ENCODE measurements at regions not wholly inside any gene's neighbourhood (a gene's known extent, or its start where the extent isn't known, plus 50 kb on each side); places are given as distances from the start of the nearest gene placed in this dataset.
A peak's percentile ranks its signal among the peaks of the same experiment; 100 is the strongest.

DNA sequence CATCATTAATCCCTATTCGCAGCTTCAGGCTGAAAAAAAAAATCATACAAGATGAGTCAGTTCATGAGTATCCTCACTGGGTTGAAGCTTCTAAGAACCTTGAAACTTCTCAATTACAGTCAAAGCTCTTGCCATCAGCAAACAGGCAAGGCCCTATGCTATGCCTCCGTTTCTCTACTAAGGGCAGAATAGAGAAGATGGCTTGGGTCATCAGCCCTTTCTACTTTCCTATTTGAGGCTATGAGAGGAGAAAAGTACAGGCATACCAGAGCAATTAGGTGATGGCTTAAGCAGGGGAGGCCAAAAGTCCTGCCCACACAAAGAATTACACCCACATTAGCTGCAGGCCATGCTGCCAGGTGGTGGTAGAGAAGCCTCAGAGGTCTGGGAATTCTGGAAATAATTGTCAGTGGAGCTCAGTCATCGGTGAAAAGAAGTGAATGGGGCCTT lies 89.0 kb downstream of the MRPL46 start:
- Histone ChIP-seq H3K9ac (ENCODE audit: insufficient read length, low read depth) (no peak overlapping the region), H3K36me3 (ENCODE audit: insufficient read depth, insufficient read length, low read length) (no peaks in the 10 kb centered on the region), H3K4me3 (ENCODE audit: insufficient read length, low read depth) (no peak overlapping the region), H3K9me3 (ENCODE audit: insufficient read depth, low read length) (peaks cover 6% of the 10 kb centered on the region; the same call in 1 of the 2 replicates), H3K27me3 (ENCODE audit: insufficient read depth, insufficient read length) (no peaks in the 10 kb centered on the region), H3K4me1 (ENCODE audit: insufficient read depth, insufficient read length) (no peaks in the 10 kb centered on the region)
- DNase-seq (ENCODE audit: low read depth, low spot score): no peak
- TF ChIP-seq SUZ12 (IDR thresholded peaks at IDR 0.05; ENCODE audit: extremely low read depth, insufficient read depth, insufficient read length): no peak
- TF ChIP-seq YY1 (IDR thresholded peaks at IDR 0.05; ENCODE audit: insufficient read depth, insufficient read length): no peak
- TF ChIP-seq ZNF274 (IDR thresholded peaks at IDR 0.05; ENCODE audit: low read depth, low read length): no peak

DNA sequence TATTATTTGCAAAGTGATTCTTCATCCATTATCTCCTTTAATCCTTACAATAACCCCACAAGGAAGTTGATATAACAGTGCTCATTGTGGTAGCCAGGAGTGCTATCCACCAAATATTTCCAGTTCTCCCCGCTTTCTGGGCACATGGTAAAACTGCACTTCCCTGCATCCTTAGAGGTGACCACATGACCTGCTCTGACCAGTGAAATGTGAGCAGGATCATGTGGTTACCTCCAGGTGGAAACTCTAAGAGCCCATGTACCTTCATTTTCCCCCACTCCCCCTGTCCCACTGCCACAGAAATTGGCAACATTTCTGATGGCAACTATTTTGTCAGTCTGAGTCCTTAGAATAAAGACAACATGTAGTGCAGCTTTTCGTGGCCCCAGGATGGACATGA lies 89.7 kb downstream of the MRPL46 start:
- TF ChIP-seq SUZ12 (IDR thresholded peaks at IDR 0.05; ENCODE audit: extremely low read depth, insufficient read depth, insufficient read length) (no peak), YY1 (IDR thresholded peaks at IDR 0.05; ENCODE audit: insufficient read depth, insufficient read length) (no peak), ZNF274 (IDR thresholded peaks at IDR 0.05; ENCODE audit: low read depth, low read length) (no peak)
- Histone ChIP-seq H3K9me3 (ENCODE audit: insufficient read depth, low read length) (peaks cover 6% of the 10 kb centered on the region; the same call in 1 of the 2 replicates), H3K4me3 (ENCODE audit: insufficient read length, low read depth) (no peak overlapping the region), H3K9ac (ENCODE audit: insufficient read length, low read depth) (no peak overlapping the region), H3K27me3 (ENCODE audit: insufficient read depth, insufficient read length) (no peaks in the 10 kb centered on the region), H3K36me3 (ENCODE audit: insufficient read depth, insufficient read length, low read length) (no peaks in the 10 kb centered on the region), H3K4me1 (ENCODE audit: insufficient read depth, insufficient read length) (no peaks in the 10 kb centered on the region)
- no peak for DNase-seq (ENCODE audit: low read depth, low spot score)

GRCh38 chr15:88376574-88377174 lies 90.5 kb downstream of the MRPL46 start:
- no peak overlapping the region for H3K4me3 ChIP-seq (ENCODE audit: insufficient read length, low read depth)
- peaks cover 6% of the 10 kb centered on the region; the same call in 1 of the 2 replicates for H3K9me3 ChIP-seq (ENCODE audit: insufficient read depth, low read length)
- H3K36me3 ChIP-seq (ENCODE audit: insufficient read depth, insufficient read length, low read length): no peaks in the 10 kb centered on the region
- TF ChIP-seq SUZ12 (IDR thresholded peaks at IDR 0.05; ENCODE audit: extremely low read depth, insufficient read depth, insufficient read length) (no peak), ZNF274 (IDR thresholded peaks at IDR 0.05; ENCODE audit: low read depth, low read length) (no peak), YY1 (IDR thresholded peaks at IDR 0.05; ENCODE audit: insufficient read depth, insufficient read length) (no peak)
- no peaks in the 10 kb centered on the region for H3K27me3 ChIP-seq (ENCODE audit: insufficient read depth, insufficient read length)
- no peak overlapping the region for H3K9ac ChIP-seq (ENCODE audit: insufficient read length, low read depth)
- DNase-seq (ENCODE audit: low read depth, low spot score): no peak
- no peaks in the 10 kb centered on the region for H3K4me1 ChIP-seq (ENCODE audit: insufficient read depth, insufficient read length)

DNA sequence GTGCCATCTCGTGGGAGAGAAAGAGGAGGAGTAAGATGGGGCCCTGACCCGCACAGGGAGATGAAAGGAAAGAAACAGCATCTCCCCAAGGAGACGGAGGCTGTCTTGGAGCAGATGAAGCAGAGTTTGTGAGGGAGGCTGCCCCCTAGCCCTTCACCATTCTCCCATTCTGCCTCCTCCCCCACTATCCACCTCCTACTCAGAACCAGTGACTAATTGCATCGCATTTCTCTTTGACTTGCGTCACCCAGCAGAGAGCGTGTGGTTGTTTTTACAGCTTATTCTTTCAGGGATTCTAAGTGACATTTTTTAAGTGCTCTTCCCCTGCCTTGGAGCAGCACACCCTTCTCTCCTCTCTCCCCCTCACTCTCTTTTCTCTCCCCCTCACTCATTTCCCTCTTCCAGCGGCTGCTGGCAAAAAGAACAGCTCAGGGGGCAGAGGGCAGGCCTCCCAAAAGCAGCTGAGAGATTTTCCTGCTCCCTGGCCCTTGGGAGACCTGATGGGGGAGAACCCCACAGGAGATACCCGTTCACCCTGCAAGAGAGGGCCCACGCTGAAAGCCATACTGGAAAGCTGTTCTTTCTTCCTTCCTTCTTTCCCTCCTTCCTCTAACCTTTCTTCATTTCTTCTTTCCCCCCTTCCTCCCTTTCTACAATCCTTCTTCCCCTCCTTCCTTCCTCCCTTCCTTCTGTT lies 91.8 kb downstream of the MRPL46 start:
- Histone ChIP-seq H3K9me3 (ENCODE audit: insufficient read depth, low read length) (peaks cover 6% of the 10 kb centered on the region; the same call in 1 of the 2 replicates), H3K4me1 (ENCODE audit: insufficient read depth, insufficient read length) (no peaks in the 10 kb centered on the region), H3K36me3 (ENCODE audit: insufficient read depth, insufficient read length, low read length) (no peaks in the 10 kb centered on the region), H3K4me3 (ENCODE audit: insufficient read length, low read depth) (no peak overlapping the region), H3K9ac (ENCODE audit: insufficient read length, low read depth) (peak overlapping the region; percentile 14), H3K27me3 (ENCODE audit: insufficient read depth, insufficient read length) (no peaks in the 10 kb centered on the region)
- TF ChIP-seq SUZ12 (IDR thresholded peaks at IDR 0.05; ENCODE audit: extremely low read depth, insufficient read depth, insufficient read length): no peak
- no peak for TF ChIP-seq YY1 (IDR thresholded peaks at IDR 0.05; ENCODE audit: insufficient read depth, insufficient read length)
- no peak for TF ChIP-seq ZNF274 (IDR thresholded peaks at IDR 0.05; ENCODE audit: low read depth, low read length)
- DNase-seq (ENCODE audit: low read depth, low spot score): peak; percentile 35

- no peak for DNase-seq (ENCODE audit: low read depth, low spot score)
- no peak for TF ChIP-seq ZNF274 (IDR thresholded peaks at IDR 0.05; ENCODE audit: low read depth, low read length)
- TF ChIP-seq YY1 (IDR thresholded peaks at IDR 0.05; ENCODE audit: insufficient read depth, insufficient read length): no peak
- no peak for TF ChIP-seq SUZ12 (IDR thresholded peaks at IDR 0.05; ENCODE audit: extremely low read depth, insufficient read depth, insufficient read length)
- Histone ChIP-seq H3K4me3 (ENCODE audit: insufficient read length, low read depth) (no peak overlapping the region), H3K36me3 (ENCODE audit: insufficient read depth, insufficient read length, low read length) (no peaks in the 10 kb centered on the region), H3K9ac (ENCODE audit: insufficient read length, low read depth) (no peak overlapping the region), H3K27me3 (ENCODE audit: insufficient read depth, insufficient read length) (peaks cover 6% of the 10 kb centered on the region), H3K4me1 (ENCODE audit: insufficient read depth, insufficient read length) (no peaks in the 10 kb centered on the region), H3K9me3 (ENCODE audit: insufficient read depth, low read length) (no peaks in the 10 kb centered on the region; the same call in 1 of the 2 replicates)
Observed at GRCh38 chr15:88365124-88365523, 102.1 kb downstream of the MRPL46 start.

- Histone ChIP-seq H3K4me1 (ENCODE audit: insufficient read depth, insufficient read length) (no peaks in the 10 kb centered on the region), H3K4me3 (ENCODE audit: insufficient read length, low read depth) (no peak overlapping the region), H3K9me3 (ENCODE audit: insufficient read depth, low read length) (peaks cover 11% of the 10 kb centered on the region; the same call in 1 of the 2 replicates), H3K27me3 (ENCODE audit: insufficient read depth, insufficient read length) (no peaks in the 10 kb centered on the region), H3K9ac (ENCODE audit: insufficient read length, low read depth) (no peak overlapping the region), H3K36me3 (ENCODE audit: insufficient read depth, insufficient read length, low read length) (no peaks in the 10 kb centered on the region)
- TF ChIP-seq YY1 (IDR thresholded peaks at IDR 0.05; ENCODE audit: insufficient read depth, insufficient read length) (no peak), ZNF274 (IDR thresholded peaks at IDR 0.05; ENCODE audit: low read depth, low read length) (no peak), SUZ12 (IDR thresholded peaks at IDR 0.05; ENCODE audit: extremely low read depth, insufficient read depth, insufficient read length) (no peak)
- no peak for DNase-seq (ENCODE audit: low read depth, low spot score)
Observed at GRCh38 chr15:88348579-88349230, 92.2 kb upstream of the NTRK3 start.

DNA sequence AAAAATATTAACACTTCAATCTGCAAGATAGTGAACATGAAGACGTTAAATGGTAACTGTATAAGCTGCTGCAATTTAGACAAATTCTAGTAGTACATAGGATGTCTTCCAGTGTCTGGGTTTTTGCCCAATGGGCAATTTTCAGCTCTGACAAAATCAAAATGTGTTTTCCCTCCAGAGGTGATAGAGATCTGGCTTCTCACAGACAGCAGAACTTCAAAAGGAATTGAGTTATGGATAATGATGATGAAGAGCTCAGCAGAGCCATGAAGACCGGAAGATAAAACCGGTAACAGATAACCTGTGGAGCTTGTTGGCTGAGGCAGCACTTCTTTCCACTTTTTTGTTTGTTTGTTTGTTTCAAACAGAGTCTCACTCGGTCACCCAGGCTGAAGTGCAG lies 89.4 kb upstream of the NTRK3 start:
- Histone ChIP-seq H3K9me3 (ENCODE audit: insufficient read depth, low read length) (no peaks in the 10 kb centered on the region), H3K9ac (ENCODE audit: insufficient read length, low read depth) (no peak overlapping the region), H3K36me3 (ENCODE audit: insufficient read depth, insufficient read length, low read length) (no peaks in the 10 kb centered on the region), H3K4me3 (ENCODE audit: insufficient read length, low read depth) (no peak overlapping the region), H3K27me3 (ENCODE audit: insufficient read depth, insufficient read length) (no peaks in the 10 kb centered on the region), H3K4me1 (ENCODE audit: insufficient read depth, insufficient read length) (no peaks in the 10 kb centered on the region)
- no peak for DNase-seq (ENCODE audit: low read depth, low spot score)
- TF ChIP-seq YY1 (IDR thresholded peaks at IDR 0.05; ENCODE audit: insufficient read depth, insufficient read length) (no peak), SUZ12 (IDR thresholded peaks at IDR 0.05; ENCODE audit: extremely low read depth, insufficient read depth, insufficient read length) (no peak), ZNF274 (IDR thresholded peaks at IDR 0.05; ENCODE audit: low read depth, low read length) (no peak)
